Spleen (tissue), 7 donors: ENCODE measurements at regions not wholly inside any gene's neighbourhood (a gene's known extent, or its start where the extent isn't known, plus 50 kb on each side); places are given as distances from the start of the nearest gene placed in this dataset.
"Not testable (repeated sequence)": the region's sequence is repeated elsewhere in the genome, so short reads cannot be mapped to it uniquely, and the experiment has no call there.

Source experiments
- POLR2A ChIP-seq, 3 donors: fragments of 450-650 bp; IDR thresholded peaks; one replicate each; pipeline ENCODE4 v1.5.1; 2017; ENCODE audit warnings: antibody characterized with exemption in 3 of 3, mild to moderate bottlenecking in 1 of 3
- POLR2AphosphoS5 ChIP-seq, 3 donors: sonication (generic); formaldehyde crosslinking; IDR thresholded peaks; one replicate each; pipeline ENCODE4 v1.5.1; 2017; ENCODE audit warnings: antibody characterized with exemption in 3 of 3
- TF ChIP-seq, protein P1 (sequence below), 11 experiments: fragments of 200-600 bp in 7 of 11; fragments of 450-650 bp in 4 of 11; sonication (generic) in 4 of 11; IDR thresholded peaks in 8 of 11; conservative IDR thresholded peaks in 3 of 11; 1 replicate in 7 of 11; 2 replicates in 4 of 11; pipeline versions ENCODE4 v1.4.0 to v1.8.0; 2016 to 2021; ENCODE audit warnings: antibody characterized with exemption in 11 of 11, inconsistent platforms in 4 of 11, mild to moderate bottlenecking in 1 of 11
- donor health status: DM: no; HTN: no; CAD: no; lungs with moderate emphysema.
- donor health status: DM: no; HTN: no; CAD: no.
- donor health status: DM: no; HTN: no; CAD: no.

DNA sequence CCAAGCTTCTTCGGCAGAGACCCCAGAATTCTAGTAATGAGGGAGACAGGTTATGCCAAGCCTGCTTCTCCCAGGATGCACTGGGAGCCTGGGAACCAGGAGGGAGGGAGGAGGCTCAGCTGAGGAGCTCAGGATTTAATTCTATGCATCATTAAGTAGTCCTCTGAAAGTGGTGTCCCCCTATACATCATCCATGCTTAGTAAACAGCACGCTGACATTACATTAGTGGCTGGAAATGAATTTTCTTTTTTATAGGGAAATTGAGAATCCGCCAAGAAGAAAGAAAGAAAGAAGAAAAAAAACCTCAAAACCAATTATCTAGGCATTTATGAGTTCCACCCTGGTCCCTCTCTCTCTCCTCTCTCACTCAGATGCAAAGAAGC, 63.1 kb upstream of the PAX8 start:
- TF ChIP-seq, protein P1, sequence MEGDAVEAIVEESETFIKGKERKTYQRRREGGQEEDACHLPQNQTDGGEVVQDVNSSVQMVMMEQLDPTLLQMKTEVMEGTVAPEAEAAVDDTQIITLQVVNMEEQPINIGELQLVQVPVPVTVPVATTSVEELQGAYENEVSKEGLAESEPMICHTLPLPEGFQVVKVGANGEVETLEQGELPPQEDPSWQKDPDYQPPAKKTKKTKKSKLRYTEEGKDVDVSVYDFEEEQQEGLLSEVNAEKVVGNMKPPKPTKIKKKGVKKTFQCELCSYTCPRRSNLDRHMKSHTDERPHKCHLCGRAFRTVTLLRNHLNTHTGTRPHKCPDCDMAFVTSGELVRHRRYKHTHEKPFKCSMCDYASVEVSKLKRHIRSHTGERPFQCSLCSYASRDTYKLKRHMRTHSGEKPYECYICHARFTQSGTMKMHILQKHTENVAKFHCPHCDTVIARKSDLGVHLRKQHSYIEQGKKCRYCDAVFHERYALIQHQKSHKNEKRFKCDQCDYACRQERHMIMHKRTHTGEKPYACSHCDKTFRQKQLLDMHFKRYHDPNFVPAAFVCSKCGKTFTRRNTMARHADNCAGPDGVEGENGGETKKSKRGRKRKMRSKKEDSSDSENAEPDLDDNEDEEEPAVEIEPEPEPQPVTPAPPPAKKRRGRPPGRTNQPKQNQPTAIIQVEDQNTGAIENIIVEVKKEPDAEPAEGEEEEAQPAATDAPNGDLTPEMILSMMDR (IDR thresholded peaks at IDR 0.05 in 8 of 11, conservative IDR thresholded peaks at IDR 0.05 in 3 of 11): not testable (repeated sequence)
- not testable (repeated sequence) for TF ChIP-seq POLR2A, POLR2AphosphoS5 (IDR thresholded peaks at IDR 0.05)
